Suppressor macrophage treated with lipopolysaccharide for 4 hours (primary cell): ENCODE measurements at regions not wholly inside any gene's neighbourhood (a gene's known extent, or its start where the extent isn't known, plus 50 kb on each side); places are given as distances from the start of the nearest gene placed in this dataset.
A peak's percentile ranks its signal among the peaks of the same experiment; 100 is the strongest.
"Not testable (repeated sequence)": the region's sequence is repeated elsewhere in the genome, so short reads cannot be mapped to it uniquely, and the experiment has no call there.

Experiments used
- DNase-seq: peaks from one replicate; pipeline ENCODE4 v3.0.0-alpha.2; 2020

DNA sequence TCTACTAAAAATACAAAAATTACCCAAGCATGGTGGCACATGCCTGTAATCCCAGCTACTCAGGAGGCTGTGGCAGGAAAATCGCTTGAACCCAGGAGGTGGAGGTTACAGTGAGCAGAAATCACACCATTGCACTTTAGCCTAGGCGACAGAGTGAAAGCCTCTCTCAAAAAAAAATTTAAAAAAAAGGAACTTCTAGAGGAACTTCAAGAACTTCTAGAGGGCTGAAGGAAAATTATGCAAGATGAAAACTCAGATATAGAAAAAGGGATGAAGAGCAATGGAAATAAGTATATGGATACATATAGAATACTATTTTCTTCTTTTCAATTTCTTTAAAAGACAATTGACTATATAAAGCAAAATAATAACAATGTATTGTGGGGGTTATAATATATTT is 51.2 kb upstream of the PRR5 start:
- DNase-seq = peak; percentile 36

- DNase-seq = peak; percentile 66
These were observed 53.0 kb upstream of the PRR5 start for GRCh38 chr22:44648821-44649565.

- DNase-seq = peak; percentile 31
These were observed 53.8 kb upstream of the PRR5 start for GRCh38 chr22:44648085-44648820.

GRCh38 chr22:44647141-44647540 is 54.9 kb upstream of the PRR5 start:
- no peak for DNase-seq

DNA sequence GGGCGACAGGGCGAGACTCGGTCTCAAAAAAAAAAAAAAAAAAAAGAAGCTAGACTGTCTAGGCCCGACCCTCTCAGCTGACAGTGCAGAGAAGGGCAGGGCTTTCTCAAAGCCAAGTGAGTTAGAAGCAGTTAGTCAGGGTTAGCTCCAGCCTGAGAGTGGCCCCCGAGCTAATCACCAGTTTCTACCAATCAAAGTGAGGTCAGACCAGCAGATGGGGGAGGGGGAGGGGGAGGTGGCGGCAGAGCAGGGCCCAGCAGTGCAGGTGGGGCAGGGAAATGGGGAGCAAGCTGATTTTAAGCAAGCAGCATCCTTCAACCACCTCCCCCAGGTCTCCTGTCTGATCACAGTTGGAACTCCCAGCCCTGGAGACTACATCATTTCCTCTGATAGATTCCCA is 55.3 kb upstream of the PRR5 start:
- no peak for DNase-seq

DNA sequence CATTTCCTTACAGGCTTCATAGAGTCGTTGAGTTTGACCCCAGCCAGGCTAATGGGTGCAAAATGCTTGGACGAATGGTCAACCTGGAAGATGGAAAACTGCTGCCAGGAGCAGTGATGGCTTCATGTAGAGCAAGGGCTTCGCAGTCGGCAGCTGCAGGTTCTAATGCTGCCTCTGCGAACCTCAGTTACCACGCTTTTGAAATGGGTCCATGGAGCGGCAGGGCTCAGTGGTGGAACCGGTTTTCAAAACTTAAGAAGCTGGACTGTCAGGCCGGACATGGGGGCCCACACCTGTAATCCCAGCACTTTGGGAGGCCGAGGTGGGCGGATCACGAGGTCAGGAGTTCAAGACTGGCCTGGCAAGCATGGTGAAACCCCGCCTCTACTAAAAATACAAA is 55.9 kb upstream of the PRR5 start:
- DNase-seq = no peak

DNA sequence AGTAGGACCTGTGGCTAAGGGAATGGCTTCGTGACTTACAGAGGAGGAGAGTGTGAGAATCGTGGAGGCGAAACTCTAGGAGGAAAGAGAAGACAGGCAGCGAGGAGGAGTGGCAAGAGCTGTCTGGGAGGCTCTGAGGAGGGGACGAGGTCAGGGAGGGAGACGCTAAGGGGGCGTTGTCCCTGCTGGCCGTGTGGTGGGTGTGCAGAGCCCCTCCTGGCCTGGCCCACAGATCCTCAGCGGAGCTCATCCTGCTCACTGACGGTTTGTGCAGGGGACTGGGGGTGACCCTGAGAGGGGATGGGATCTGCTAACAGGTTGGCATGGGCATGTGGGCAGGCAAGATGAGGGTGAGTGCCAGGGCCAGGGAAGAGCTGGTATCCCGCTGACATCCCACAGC is 56.5 kb upstream of the PRR5 start:
- DNase-seq = no peak

GRCh38 chr22:44645083-44645482 is 56.9 kb upstream of the PRR5 start:
- no peak for DNase-seq

GRCh38 chr22:44643526-44644101 is 58.4 kb upstream of the PRR5 start:
- DNase-seq = not testable (repeated sequence)

GRCh38 chr22:44642096-44642644 is 59.8 kb upstream of the PRR5 start:
- no peak for DNase-seq

DNA sequence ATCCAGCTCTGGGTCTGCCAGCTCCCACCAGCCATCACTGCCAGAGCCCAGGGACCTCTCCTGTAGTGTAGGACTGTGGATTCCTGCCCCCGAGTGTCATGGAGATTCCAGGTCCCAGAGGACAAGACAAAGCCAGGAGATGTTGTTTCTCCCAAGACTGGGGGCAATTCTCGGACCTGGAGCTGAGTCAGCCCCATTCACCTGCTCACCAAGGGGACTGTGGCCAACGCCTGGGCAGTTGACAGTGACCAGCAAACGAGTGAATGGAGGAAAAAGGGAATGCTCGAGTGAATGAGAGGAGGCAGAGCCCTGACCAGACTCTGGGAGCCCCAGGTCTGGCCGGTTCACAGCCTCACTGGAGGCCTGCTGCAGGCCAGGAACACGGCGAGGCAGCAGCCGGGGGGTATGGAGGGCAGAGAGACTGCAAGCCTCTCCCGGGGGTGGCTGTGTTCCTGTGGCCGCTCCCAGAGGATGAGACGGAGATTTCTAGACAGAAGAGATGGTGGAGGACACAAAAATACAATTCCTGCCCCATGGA is 61.3 kb upstream of the PRR5 start:
- DNase-seq = no peak

- DNase-seq = no peak
These were observed 62.0 kb upstream of the PRR5 start for GRCh38 chr22:44639891-44640617.

- peak; percentile 48 for DNase-seq
These were observed 62.8 kb upstream of the PRR5 start for GRCh38 chr22:44638971-44639760.

DNA sequence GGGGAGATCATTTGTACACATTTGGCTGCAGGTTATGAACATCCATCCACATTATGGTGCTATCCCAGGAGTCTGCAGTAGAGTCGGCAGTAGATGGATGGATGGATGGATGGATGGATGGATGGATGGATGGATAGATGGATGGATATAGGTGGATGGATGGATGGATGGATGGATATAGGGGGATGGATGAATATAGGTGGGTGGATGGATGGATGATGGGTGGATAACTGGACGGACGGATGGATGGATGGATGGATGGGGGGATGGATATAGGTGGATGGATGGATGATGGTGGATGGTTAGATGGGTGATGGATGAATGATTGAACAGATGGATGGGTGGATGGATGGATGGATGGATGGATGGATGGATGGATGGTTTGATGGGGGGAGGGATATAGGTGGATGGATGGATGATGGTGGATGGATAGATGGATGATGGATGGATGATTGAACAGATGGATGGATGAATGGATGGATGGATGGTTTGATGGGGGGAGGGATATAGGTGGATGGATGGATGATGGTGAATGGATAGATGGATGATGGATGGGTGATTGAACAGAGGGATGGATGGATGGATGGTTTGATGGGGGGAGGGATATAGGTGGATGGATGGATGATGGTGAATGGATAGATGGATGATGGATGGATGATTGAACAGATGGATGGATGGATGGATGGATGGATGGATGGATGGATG is 65.3 kb upstream of the PRR5 start:
- DNase-seq = not testable (repeated sequence)

- DNase-seq = not testable (repeated sequence)
These were observed 66.4 kb upstream of the PRR5 start for GRCh38 chr22:44635567-44635966.

DNA sequence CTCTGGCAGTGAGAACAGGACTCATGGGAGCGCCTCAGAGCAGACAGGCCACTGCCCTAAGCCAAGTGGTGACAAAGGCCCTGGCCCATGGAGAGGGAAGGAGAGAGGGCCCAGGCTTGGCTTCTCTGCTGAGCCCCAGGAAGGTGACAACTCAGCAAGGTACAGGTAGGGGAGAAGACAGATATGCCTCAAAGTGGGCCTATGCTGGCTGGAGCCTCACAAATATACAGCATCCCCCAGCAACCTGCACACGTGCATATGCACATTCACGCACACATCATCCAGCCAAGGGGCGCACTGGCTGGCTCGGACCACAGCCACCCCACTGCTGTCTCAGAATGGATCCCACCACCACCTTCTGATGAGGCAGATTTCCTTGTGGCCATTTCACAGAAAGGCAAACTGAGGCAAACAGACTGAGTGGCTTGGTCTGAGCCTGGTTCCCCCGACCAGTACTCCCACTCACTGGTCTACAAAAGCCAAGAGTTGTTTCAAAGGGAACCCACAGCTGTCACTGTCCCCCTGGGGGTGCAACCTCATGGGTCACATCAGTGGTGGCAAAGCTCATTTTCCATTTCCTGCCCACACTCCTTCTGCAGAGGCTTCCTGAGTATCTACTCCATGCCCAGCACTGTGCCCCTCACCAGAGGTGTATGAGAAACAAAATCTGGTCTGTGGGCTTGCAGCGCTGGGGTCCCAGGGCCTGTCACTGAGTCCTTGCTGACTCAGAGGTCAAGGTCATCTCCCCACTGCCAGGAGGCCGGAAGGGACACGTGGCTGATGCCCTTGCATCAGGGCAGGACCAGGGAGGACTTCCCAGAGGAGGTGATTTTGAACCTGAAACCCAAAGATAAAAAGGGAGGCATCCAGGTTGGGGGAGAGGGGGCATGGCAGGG is 67.3 kb upstream of the PRR5 start:
- no peak for DNase-seq

DNA sequence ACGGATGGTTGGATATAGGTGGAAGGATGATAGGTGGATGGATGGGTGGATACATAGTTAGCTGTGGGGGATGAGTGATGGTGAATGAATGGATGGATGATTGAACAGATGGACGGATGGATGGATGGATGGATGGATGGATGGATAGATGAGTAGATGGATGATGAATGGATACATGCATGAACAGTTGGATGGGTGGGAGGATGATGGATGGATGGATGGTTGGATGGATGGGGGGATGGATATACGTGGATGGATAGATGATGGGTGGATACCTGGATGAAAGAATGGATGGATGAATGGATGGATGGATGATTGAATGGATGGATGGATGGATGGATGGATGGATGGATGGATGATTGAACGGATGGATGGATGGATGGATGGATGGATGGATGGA is 68.4 kb upstream of the PRR5 start:
- no peak for DNase-seq

DNA sequence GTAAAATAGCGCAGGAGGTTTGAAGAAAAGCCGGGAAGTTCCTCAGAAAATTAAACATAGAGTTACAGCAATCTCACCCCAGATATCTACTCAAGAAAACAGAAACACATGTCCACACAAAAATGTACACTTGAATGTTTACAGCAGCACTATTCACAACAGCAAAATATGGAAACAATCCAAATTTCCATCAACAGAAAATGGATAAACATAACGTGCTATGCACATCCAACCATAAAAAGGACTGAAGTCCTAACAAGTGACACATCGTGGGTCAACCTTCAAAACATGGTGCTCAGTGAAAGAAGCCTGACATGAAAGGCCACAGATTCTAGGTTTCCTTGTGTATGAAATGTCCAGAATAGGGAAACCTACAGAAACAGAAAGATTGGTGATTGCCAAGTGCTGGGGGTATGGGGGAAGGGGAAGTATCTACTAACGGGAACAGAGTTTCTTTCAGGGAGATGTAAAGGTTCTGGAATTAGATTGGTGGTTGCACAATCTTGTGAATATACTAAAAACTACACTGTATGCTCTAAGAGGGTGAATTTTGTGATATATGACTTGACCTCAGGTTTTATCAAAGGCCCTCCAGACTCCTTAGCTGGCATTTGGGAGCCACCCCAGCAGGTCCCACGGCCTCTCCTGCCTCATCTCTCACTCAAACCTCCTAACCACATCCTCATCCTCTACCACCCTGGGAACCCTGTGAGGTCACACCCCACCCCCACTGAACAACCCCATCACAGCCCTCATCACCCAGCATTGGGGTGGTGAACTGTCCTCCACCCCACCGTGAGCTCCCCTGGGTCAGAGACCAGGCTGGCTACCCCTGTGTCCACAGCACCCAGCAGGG is 69.2 kb upstream of the PRR5 start:
- DNase-seq = peak; percentile 90

DNA sequence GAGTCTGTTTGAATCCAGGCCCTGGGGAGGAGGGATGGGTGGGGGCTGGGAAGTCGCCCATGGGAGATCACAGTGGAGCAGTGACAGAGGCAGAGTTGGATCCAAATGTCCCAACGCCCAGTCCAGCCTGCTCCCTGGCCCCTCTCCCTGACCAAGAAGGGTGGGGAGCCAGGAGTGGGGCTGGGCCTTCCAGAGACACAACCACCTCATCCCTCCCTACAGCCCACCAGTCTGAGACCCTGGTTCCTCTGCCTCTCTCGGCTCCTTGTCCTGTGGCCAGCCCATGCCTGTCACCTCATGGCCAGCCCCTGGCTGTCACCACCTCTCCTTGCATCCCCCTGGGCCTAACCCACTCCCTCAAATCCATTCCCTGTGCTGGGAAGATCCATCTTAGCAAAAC is 71.2 kb upstream of the PRR5 start:
- no peak for DNase-seq
